GM12872 (cell line): ENCODE measurements at regions not wholly inside any gene's neighbourhood (a gene's known extent, or its start where the extent isn't known, plus 50 kb on each side); places are given as distances from the start of the nearest gene placed in this dataset.

Source experiments
- CTCF ChIP-seq: IDR thresholded peaks from 3 replicates; pipeline ENCODE4 v1.5.1; 2011; ENCODE audit warnings: low read depth, mild to moderate bottlenecking, low read length, moderate library complexity; ENCODE audit not compliant: insufficient read depth

- TF ChIP-seq CTCF = no peak
These were observed 162.8 kb upstream of the RMST start for GRCh38 chr12:97299847-97300246.

GRCh38 chr12:97300431-97300830 lies 162.2 kb upstream of the RMST start:
- no peak for TF ChIP-seq CTCF

GRCh38 chr12:97300891-97301290 lies 161.7 kb upstream of the RMST start:
- TF ChIP-seq CTCF = no peak

GRCh38 chr12:97301576-97301975 lies 161.0 kb upstream of the RMST start:
- no peak for TF ChIP-seq CTCF

- TF ChIP-seq CTCF = no peak
These were observed 157.0 kb upstream of the RMST start for GRCh38 chr12:97305651-97306050.

- TF ChIP-seq CTCF = no peak
These were observed 156.5 kb upstream of the RMST start for GRCh38 chr12:97306147-97306546.

- TF ChIP-seq CTCF = peak; percentile 62
These were observed 153.9 kb upstream of the RMST start for GRCh38 chr12:97308576-97309198.
